ENCODE measurements at regions not wholly inside any gene's neighbourhood (a gene's known extent, or its start where the extent isn't known, plus 50 kb on each side); places are given as distances from the start of the nearest gene placed in this dataset.

- TF ChIP-seq ZBTB33 (IDR thresholded peaks at IDR 0.05), result no peak
- no peak for TF ChIP-seq HNF4G (IDR thresholded peaks at IDR 0.05)
- TF ChIP-seq GABPA (IDR thresholded peaks at IDR 0.05 in 1 of 2, conservative IDR thresholded peaks at IDR 0.05 in 1 of 2), result no peak
- no peak for TF ChIP-seq ATF3 (IDR thresholded peaks at IDR 0.05)
These were observed 147.8 kb downstream of the SEM1 start (continued) for GRCh38 chr7:96561892-96562291.

- Histone ChIP-seq H3K27ac (ENCODE audit: low read depth in 1 of 2, low read length in 2 of 2) (no peak overlapping the region), H3K9ac (ENCODE audit: low read depth in 1 of 2, low read length in 2 of 2) (no peak overlapping the region), H3K4me3 (ENCODE audit: low read depth in 1 of 3, low read length in 3 of 3) (no peak overlapping the region), H3K9me3 (ENCODE audit: control insufficient read depth in 4 of 4, low read length in 3 of 4) (no peaks in the 10 kb centered on the region), H3K4me1 (ENCODE audit: control insufficient read depth in 4 of 4, insufficient read depth in 4 of 4, low read length in 3 of 4) (no peaks in the 10 kb centered on the region), H3K36me3 (ENCODE audit: control insufficient read depth in 4 of 4, insufficient read depth in 3 of 4, low read depth in 1 of 4, low read length in 3 of 4) (no peaks in the 10 kb centered on the region), H3K27me3 (ENCODE audit: control insufficient read depth in 4 of 4, insufficient read depth in 4 of 4, low read length in 3 of 4) (no peaks in the 10 kb centered on the region)
- DNase-seq (ENCODE audit: low spot score), result no peak
- 88% methylated on average over 2 of the region's 2 CpGs for WGBS
- TF ChIP-seq GABPA (IDR thresholded peaks at IDR 0.05 in 1 of 2, conservative IDR thresholded peaks at IDR 0.05 in 1 of 2), result no peak
- no peak for TF ChIP-seq JUND (IDR thresholded peaks at IDR 0.05)
- TF ChIP-seq REST (IDR thresholded peaks at IDR 0.05), result no peak
- no peak for TF ChIP-seq TAF1 (conservative IDR thresholded peaks at IDR 0.05)
- TF ChIP-seq YY1 (IDR thresholded peaks at IDR 0.05), result no peak
- TF ChIP-seq MAX (IDR thresholded peaks at IDR 0.05), result no peak
- TF ChIP-seq FOXA1 (IDR thresholded peaks at IDR 0.05), result no peak
- no peak for TF ChIP-seq HNF4G (IDR thresholded peaks at IDR 0.05)
- no peak for TF ChIP-seq RAD21 (IDR thresholded peaks at IDR 0.05)
- TF ChIP-seq ZBTB33 (IDR thresholded peaks at IDR 0.05), result no peak
- no peak for TF ChIP-seq NR2F2 (IDR thresholded peaks at IDR 0.05)
- TF ChIP-seq CTCF (IDR thresholded peaks at IDR 0.05; ENCODE audit: low read depth, low read length, missing input control), result no peak
- TF ChIP-seq ATF3 (IDR thresholded peaks at IDR 0.05), result no peak
- no peak for TF ChIP-seq HNF4A (conservative IDR thresholded peaks at IDR 0.05)
- TF ChIP-seq FOXA2 (IDR thresholded peaks at IDR 0.05), result no peak
- TF ChIP-seq SP1 (IDR thresholded peaks at IDR 0.05), result no peak
- TF ChIP-seq EGR1 (IDR thresholded peaks at IDR 0.05; ENCODE audit: low read depth in 2 of 2), result no peak
- TF ChIP-seq RXRA (IDR thresholded peaks at IDR 0.05), result no peak
These were observed 151.1 kb downstream of the SEM1 start for GRCh38 chr7:96558530-96558929.

All from liver (tissue), 8 donors.